Nucleus accumbens (tissue), 56 donors: ENCODE measurements at regions not wholly inside any gene's neighbourhood (a gene's known extent, or its start where the extent isn't known, plus 50 kb on each side); places are given as distances from the start of the nearest gene placed in this dataset.

Experiments
- DNase-seq, 56 donors: peaks; one replicate each; lab custom pipeline; 2025; lab: John Stamatoyannopoulos, UW

- no peak for DNase-seq
These were observed 57.6 kb upstream of the RBPJ start for GRCh38 chr4:26263165-26263564.

- no peak for DNase-seq
These were observed 56.7 kb upstream of the RBPJ start for GRCh38 chr4:26264109-26264508.

DNA sequence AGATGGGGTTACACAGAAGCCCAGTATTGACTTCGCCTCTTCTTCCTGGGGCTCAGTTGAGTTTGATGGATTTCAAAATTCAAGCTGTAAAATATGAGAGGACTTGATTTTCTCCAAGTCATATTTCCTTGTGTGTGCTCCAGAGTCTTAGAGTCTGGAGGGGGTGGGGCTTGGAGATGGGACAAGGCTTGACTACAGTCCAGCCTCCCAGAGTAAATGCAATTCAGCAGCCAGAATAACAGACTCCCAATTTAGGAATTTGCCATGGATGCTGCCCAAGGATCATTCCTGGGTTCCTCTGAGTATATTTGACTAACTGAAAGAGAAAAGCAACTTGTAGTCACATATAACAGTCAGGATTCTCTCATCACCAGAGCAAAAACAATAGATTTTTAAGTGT, 53.7 kb upstream of the RBPJ start:
- DNase-seq = peak in 1 of 56 donors; percentile 4

- DNase-seq = no peak
These were observed 52.6 kb upstream of the RBPJ start for GRCh38 chr4:26268246-26268645.

DNA sequence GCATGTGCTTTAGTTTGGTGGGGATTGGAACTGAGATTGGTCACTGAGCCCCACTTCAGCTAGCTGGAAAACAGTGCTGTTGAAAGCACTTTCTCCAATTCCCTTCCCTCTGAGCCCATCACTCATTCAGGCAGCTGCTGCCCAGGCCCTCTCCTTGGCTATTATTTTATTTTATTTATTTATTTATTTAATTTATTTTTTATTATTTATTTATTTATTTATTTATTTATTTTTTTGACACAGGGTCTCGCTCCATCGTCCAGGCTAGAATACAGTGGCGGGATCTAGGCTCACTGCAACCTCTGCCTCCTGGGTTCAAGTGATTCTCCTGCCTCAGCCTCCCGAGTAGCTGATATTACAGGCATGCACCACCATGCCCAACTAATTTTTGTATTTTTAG, 51.8 kb upstream of the RBPJ start:
- DNase-seq = no peak
